Transverse colon (tissue), 4 donors: ENCODE measurements at regions not wholly inside any gene's neighbourhood (a gene's known extent, or its start where the extent isn't known, plus 50 kb on each side); places are given as distances from the start of the nearest gene placed in this dataset.

Experiments used
- DNase-seq: peaks from one replicate; pipeline ENCODE4 v3.0.0-alpha.2; 2019
- H3K27ac ChIP-seq, 4 donors: fragments of 200-600 bp; sonication (generic); 2 replicates each; pipeline ENCODE4 v1.5.1; 2016 to 2018; ENCODE audit warnings: inconsistent platforms in 4 of 4
- H3K27me3 ChIP-seq: fragments of 200-600 bp; sonication (generic); 2 replicates; pipeline ENCODE4 v1.5.1; 2017; ENCODE audit warnings: inconsistent platforms
- H3K36me3 ChIP-seq, 4 donors: fragments of 200-600 bp; sonication (generic); 2 replicates each; pipeline ENCODE4 v1.5.1; 2017 to 2019; ENCODE audit warnings: inconsistent platforms in 4 of 4
- H3K4me1 ChIP-seq, 4 donors: fragments of 200-600 bp; sonication (generic); 2 replicates each; pipeline ENCODE4 v1.5.1; 2017 to 2020; ENCODE audit warnings: inconsistent platforms in 4 of 4
- H3K4me3 ChIP-seq, 4 donors: fragments of 200-600 bp; sonication (generic); 1 replicate in 1 of 4; 2 replicates in 3 of 4; pipeline versions ENCODE4 v1.5.1 to v1.6.1; 2017 to 2019; ENCODE audit warnings: inconsistent platforms in 4 of 4
- H3K9me3 ChIP-seq, 2 donors: fragments of 200-600 bp; sonication (generic); 2 replicates each; pipeline ENCODE4 v1.5.1; 2017 to 2019; ENCODE audit warnings: inconsistent platforms in 2 of 2
- EP300 ChIP-seq: sonication (generic); formaldehyde crosslinking; IDR thresholded peaks from one replicate; pipeline ENCODE4 v1.6.1; 2017; ENCODE audit warnings: antibody characterized with exemption, low read depth
- POLR2A ChIP-seq: fragments of 450-650 bp; IDR thresholded peaks from one replicate; pipeline ENCODE4 v1.6.1; 2016; ENCODE audit warnings: antibody characterized with exemption, mild to moderate bottlenecking, moderate library complexity
- POLR2AphosphoS5 ChIP-seq, 3 donors: sonication (generic); formaldehyde crosslinking; IDR thresholded peaks; one replicate each; pipeline ENCODE4 v1.6.1; 2016; ENCODE audit warnings: antibody characterized with exemption in 3 of 3
- WGBS, 2 donors: methylation state at CpG; one replicate each; pipeline ENCODE4 v1.1.5; 2018; ENCODE audit warnings: low coverage in 1 of 2; 5-methylcytosine and 5-hydroxymethylcytosine counted together
- in situ Hi-C, 4 donors: fragments of 200-750 bp; cut with MboI; loops; one replicate each; pipeline versions ENCODE4 v1.15.0 to v1.15.1; 2017; ENCODE audit warnings: low sequenced_read_pairs in 3 of 4, low pct_ligation_motif_present in 1 of 4, low pct_unique_long_range_greater_than_20kb in 1 of 4
- intact Hi-C: fragments of 100-400 bp; cut with DNase I; formaldehyde crosslinking; loops from one replicate; pipeline ENCODE4 v1.15.1; 2023; ENCODE audit warnings: low total_unique reads
- TF ChIP-seq, protein P1 (sequence below), 5 experiments: fragments of 200-600 bp in 3 of 5; fragments of 450-650 bp in 2 of 5; sonication (generic) in 3 of 5; IDR thresholded peaks; 1 replicate in 2 of 5; 2 replicates in 3 of 5; pipeline ENCODE4 v1.5.1; 2016 to 2017; ENCODE audit warnings: antibody characterized with exemption in 5 of 5, inconsistent platforms in 3 of 5, mild to moderate bottlenecking in 2 of 5, moderate library complexity in 1 of 5

DNA sequence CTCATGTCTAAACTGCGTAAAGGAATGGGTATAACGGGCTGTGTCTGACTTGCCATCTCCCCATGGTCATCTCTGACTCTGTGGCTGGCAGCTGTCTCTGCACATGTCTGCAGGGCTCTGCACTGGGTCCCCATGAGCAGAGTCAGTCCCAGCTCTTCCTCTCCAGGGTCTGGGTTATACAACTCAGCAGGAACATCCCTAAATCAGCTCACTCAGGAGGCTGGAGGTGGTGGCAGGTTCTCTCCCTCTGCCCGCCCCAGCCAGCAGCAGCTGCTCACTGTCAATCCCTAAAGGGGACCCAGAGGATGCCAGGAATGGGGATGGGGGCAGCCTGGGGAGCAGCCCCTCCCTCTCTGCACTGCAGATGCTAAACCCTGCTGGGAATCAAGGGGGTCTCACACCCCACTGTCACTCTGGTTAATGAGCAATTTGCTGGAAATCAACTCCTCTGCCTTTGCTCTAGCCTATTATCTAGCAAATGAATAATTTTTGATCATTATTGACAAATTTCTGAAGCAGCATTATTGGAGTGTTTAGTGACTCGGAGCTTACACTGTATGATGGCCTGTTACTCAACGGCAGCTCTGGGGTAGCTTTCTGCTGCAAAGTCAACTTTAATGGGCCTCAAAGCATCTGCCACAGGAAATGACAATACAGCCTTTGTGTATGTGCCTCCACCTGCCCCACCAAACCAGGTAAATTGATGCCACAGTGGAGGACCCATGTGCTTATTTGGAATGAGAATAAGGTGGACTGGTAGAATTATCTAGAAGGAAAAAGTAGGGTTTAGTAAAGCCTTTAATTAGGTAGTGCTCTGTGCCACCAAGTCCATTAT lies 55.7 kb upstream of the SHANK2 start:
- Histone ChIP-seq H3K27ac (no peak overlapping the region), H3K36me3 (no peaks in the 10 kb centered on the region), H3K9me3 (no peaks in the 10 kb centered on the region), H3K27me3 (no peaks in the 10 kb centered on the region), H3K4me1 (no peaks in the 10 kb centered on the region), H3K4me3 (no peak overlapping the region)
- intact Hi-C loops (no loop called here), in situ Hi-C loops (no loop called here)
- WGBS, 2 donors: 72% methylated on average over 5 of the region's 5 CpGs; no CpG with 5 or more reads in 1 of the 2 donors
- TF ChIP-seq, protein P1, sequence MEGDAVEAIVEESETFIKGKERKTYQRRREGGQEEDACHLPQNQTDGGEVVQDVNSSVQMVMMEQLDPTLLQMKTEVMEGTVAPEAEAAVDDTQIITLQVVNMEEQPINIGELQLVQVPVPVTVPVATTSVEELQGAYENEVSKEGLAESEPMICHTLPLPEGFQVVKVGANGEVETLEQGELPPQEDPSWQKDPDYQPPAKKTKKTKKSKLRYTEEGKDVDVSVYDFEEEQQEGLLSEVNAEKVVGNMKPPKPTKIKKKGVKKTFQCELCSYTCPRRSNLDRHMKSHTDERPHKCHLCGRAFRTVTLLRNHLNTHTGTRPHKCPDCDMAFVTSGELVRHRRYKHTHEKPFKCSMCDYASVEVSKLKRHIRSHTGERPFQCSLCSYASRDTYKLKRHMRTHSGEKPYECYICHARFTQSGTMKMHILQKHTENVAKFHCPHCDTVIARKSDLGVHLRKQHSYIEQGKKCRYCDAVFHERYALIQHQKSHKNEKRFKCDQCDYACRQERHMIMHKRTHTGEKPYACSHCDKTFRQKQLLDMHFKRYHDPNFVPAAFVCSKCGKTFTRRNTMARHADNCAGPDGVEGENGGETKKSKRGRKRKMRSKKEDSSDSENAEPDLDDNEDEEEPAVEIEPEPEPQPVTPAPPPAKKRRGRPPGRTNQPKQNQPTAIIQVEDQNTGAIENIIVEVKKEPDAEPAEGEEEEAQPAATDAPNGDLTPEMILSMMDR (IDR thresholded peaks at IDR 0.05): no peak
- no peak for TF ChIP-seq POLR2AphosphoS5 (IDR thresholded peaks at IDR 0.05)
- TF ChIP-seq POLR2A: no peak
- TF ChIP-seq EP300: no peak
- DNase-seq: no peak

- in situ Hi-C loops: no loop called here
- H3K4me3 ChIP-seq: no peak overlapping the region
- no peak overlapping the region for H3K27ac ChIP-seq
- H3K9me3 ChIP-seq: no peaks in the 10 kb centered on the region
- WGBS, 2 donors: 79 to 82% methylated on average over 11 to 18 of the region's 18 CpGs
- no peaks in the 10 kb centered on the region for H3K27me3 ChIP-seq
- TF ChIP-seq, protein P1 (IDR thresholded peaks at IDR 0.05): no peak
- TF ChIP-seq POLR2A: no peak
- intact Hi-C loops: no loop called here
- H3K36me3 ChIP-seq: no peaks in the 10 kb centered on the region
- H3K4me1 ChIP-seq: no peaks in the 10 kb centered on the region
- no peak for DNase-seq
These were observed 53.2 kb upstream of the SHANK2 start for GRCh38 chr11:71305451-71306125.

DNA sequence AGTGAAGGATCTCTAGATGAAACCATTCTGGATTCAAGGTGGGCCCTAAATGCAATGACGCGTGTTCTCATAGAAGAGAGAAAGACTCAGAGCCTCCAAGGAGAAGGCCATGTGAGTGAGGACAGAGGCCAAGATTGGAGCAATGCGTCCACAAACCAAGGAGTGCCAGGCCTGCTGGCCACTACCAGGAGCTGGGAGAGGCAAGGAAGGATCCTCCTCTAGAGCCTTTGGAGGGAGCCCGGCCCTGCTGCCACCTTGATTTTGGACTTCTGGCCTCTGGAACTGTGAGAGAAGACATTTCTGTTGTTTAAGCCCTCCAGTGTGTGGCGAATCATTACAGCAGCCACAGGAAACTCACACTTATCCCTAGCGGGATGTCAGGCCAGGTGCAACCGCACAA lies 52.7 kb upstream of the SHANK2 start:
- TF ChIP-seq POLR2A: no peak
- TF ChIP-seq, protein P1 (IDR thresholded peaks at IDR 0.05): no peak
- TF ChIP-seq EP300: no peak
- TF ChIP-seq POLR2AphosphoS5 (IDR thresholded peaks at IDR 0.05): no peak
- no peaks in the 10 kb centered on the region for H3K36me3 ChIP-seq
- H3K4me1 ChIP-seq: no peaks in the 10 kb centered on the region
- H3K4me3 ChIP-seq: no peak overlapping the region
- in situ Hi-C loops: no loop called here
- H3K27ac ChIP-seq: no peak overlapping the region
- no peak for DNase-seq
- H3K27me3 ChIP-seq: no peaks in the 10 kb centered on the region
- intact Hi-C loops: no loop called here
- no peaks in the 10 kb centered on the region for H3K9me3 ChIP-seq
- WGBS, 2 donors: 86 to 95% methylated on average over 3 to 7 of the region's 7 CpGs

GRCh38 chr11:71304491-71304890 lies 52.1 kb upstream of the SHANK2 start:
- in situ Hi-C loops (no loop called here), intact Hi-C loops (no loop called here)
- no peak overlapping the region for H3K27ac ChIP-seq
- DNase-seq: no peak
- no peak overlapping the region for H3K4me3 ChIP-seq
- H3K4me1 ChIP-seq: no peaks in the 10 kb centered on the region
- WGBS, 2 donors: 75 to 100% methylated on average over 1 to 3 of the region's 3 CpGs
- TF ChIP-seq EP300 (no peak), POLR2AphosphoS5 (IDR thresholded peaks at IDR 0.05) (no peak), POLR2A (no peak)
- TF ChIP-seq, protein P1 (IDR thresholded peaks at IDR 0.05): no peak
- H3K9me3 ChIP-seq: no peaks in the 10 kb centered on the region
- H3K36me3 ChIP-seq: no peaks in the 10 kb centered on the region
- H3K27me3 ChIP-seq: no peaks in the 10 kb centered on the region
